Astrocyte of the cerebellum (primary cell): ENCODE measurements at regions not wholly inside any gene's neighbourhood (a gene's known extent, or its start where the extent isn't known, plus 50 kb on each side); places are given as distances from the start of the nearest gene placed in this dataset.

Experiments
- DNase-seq: peaks from one replicate; pipeline ENCODE4 v3.0.0-alpha.2; 2011; ENCODE audit warnings: low read depth
- H3K4me3 ChIP-seq: 2 replicates; pipeline ENCODE4 v1.5.1; 2011; ENCODE audit warnings: mild to moderate bottlenecking, low read depth, low read length, moderate library complexity
- CTCF ChIP-seq: IDR thresholded peaks from 2 replicates; pipeline ENCODE4 v1.5.1; 2012; ENCODE audit warnings: low read length, low read depth, moderate library complexity, mild to moderate bottlenecking; ENCODE audit errors: missing control alignments
- in situ Hi-C: cut with HindIII; loops from 2 replicates; pipeline ENCODE4 v1.10.0; 2017; ENCODE audit warnings: low sequenced_read_pairs

- no peak for TF ChIP-seq CTCF
- in situ Hi-C loops, result no loop called here
- DNase-seq, result no peak
- H3K4me3 ChIP-seq, result no peak overlapping the region
Observed at GRCh38 chr3:117226932-117227331, 517.4 kb downstream of the TUSC7 start.

GRCh38 chr3:117228466-117228865 lies 518.9 kb downstream of the TUSC7 start:
- in situ Hi-C loops, result no loop called here
- no peak for DNase-seq

GRCh38 chr3:117230924-117231323 lies 521.3 kb downstream of the TUSC7 start:
- no peak overlapping the region for H3K4me3 ChIP-seq
- DNase-seq, result no peak
- TF ChIP-seq CTCF, result no peak
- in situ Hi-C loops, result no loop called here

More at GRCh38 chr3:117228466-117228865, 518.9 kb downstream of the TUSC7 start:
- H3K4me3 ChIP-seq, result no peak overlapping the region
- no peak for TF ChIP-seq CTCF

- TF ChIP-seq CTCF, result no peak
- H3K4me3 ChIP-seq, result no peak overlapping the region
- no peak for DNase-seq
- in situ Hi-C loops, result no loop called here
Observed at GRCh38 chr3:117234331-117234730, 524.8 kb downstream of the TUSC7 start.

GRCh38 chr3:117235304-117235703 lies 525.7 kb downstream of the TUSC7 start:
- DNase-seq, result no peak
- H3K4me3 ChIP-seq, result no peak overlapping the region
- in situ Hi-C loops, result no loop called here
- no peak for TF ChIP-seq CTCF

- DNase-seq, result no peak
- TF ChIP-seq CTCF, result no peak
- no peak overlapping the region for H3K4me3 ChIP-seq
- in situ Hi-C loops, result no loop called here
Observed at GRCh38 chr3:117238806-117239205, 529.2 kb downstream of the TUSC7 start.

- DNase-seq, result no peak
- in situ Hi-C loops, result no loop called here
- no peak for TF ChIP-seq CTCF
- no peak overlapping the region for H3K4me3 ChIP-seq
Observed at GRCh38 chr3:117243657-117244056, 534.1 kb downstream of the TUSC7 start.
